Testis (tissue), 2 donors: ENCODE measurements at regions not wholly inside any gene's neighbourhood (a gene's known extent, or its start where the extent isn't known, plus 50 kb on each side); places are given as distances from the start of the nearest gene placed in this dataset.

Source experiments
- POLR2A ChIP-seq: fragments of 450-650 bp; IDR thresholded peaks from one replicate; pipeline ENCODE4 v1.6.1; 2017; ENCODE audit warnings: antibody characterized with exemption, mild to moderate bottlenecking, moderate library complexity
- TF ChIP-seq, protein P1 (sequence below), 3 experiments: fragments of 450-650 bp in 2 of 3; fragments of 200-600 bp in 1 of 3; sonication (generic) in 1 of 3; IDR thresholded peaks; one replicate each; pipeline ENCODE4 v1.5.1; 2016 to 2019; ENCODE audit warnings: antibody characterized with exemption in 3 of 3, mild to moderate bottlenecking in 2 of 3, moderate library complexity in 1 of 3

DNA sequence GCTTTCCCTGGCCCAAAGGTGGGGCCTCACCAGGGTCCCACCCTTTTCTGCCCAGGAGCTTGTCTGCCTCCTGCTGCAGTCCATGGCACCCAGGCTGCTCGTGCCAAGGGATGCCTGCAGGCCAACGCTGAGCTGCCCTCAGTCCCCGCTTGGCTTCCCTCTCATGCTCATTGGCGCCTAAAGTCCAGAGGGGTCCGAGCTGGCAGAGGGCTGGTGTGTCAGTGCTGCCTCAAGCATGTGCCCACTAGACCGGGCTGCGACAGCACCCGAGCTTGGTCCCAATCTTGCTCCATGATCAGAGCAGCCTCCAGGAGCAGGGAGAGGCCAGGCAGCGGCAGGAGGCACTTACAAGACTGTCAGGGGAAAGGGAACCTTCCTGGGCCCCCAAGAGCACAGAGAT is 287.0 kb downstream of the ICOS start:
- TF ChIP-seq, protein P1, sequence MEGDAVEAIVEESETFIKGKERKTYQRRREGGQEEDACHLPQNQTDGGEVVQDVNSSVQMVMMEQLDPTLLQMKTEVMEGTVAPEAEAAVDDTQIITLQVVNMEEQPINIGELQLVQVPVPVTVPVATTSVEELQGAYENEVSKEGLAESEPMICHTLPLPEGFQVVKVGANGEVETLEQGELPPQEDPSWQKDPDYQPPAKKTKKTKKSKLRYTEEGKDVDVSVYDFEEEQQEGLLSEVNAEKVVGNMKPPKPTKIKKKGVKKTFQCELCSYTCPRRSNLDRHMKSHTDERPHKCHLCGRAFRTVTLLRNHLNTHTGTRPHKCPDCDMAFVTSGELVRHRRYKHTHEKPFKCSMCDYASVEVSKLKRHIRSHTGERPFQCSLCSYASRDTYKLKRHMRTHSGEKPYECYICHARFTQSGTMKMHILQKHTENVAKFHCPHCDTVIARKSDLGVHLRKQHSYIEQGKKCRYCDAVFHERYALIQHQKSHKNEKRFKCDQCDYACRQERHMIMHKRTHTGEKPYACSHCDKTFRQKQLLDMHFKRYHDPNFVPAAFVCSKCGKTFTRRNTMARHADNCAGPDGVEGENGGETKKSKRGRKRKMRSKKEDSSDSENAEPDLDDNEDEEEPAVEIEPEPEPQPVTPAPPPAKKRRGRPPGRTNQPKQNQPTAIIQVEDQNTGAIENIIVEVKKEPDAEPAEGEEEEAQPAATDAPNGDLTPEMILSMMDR (IDR thresholded peaks at IDR 0.05): no peak
- no peak for TF ChIP-seq POLR2A
